MM.1S (cell line): ENCODE measurements at regions not wholly inside any gene's neighbourhood (a gene's known extent, or its start where the extent isn't known, plus 50 kb on each side); places are given as distances from the start of the nearest gene placed in this dataset.
"Not testable (repeated sequence)": the region's sequence is repeated elsewhere in the genome, so short reads cannot be mapped to it uniquely, and the experiment has no call there.

Source experiments
- DNase-seq: peaks from one replicate; pipeline ENCODE4 v3.0.0-alpha.2; 2015
- H2AFZ ChIP-seq: fragments of 300-600 bp; sonication (generic); 2 replicates; pipeline ENCODE4 v1.6.0; 2016; ENCODE audit warnings: antibody characterized with exemption, low read length
- H3F3A ChIP-seq: fragments of 300-600 bp; sonication (generic); 2 replicates; pipeline ENCODE4 v1.6.1; 2016; ENCODE audit warnings: mild to moderate bottlenecking, antibody characterized with exemption, low read length, moderate library complexity, mixed read lengths; ENCODE audit not compliant: insufficient read depth
- H3K27ac ChIP-seq: fragments of 300-600 bp; sonication (generic); 2 replicates; pipeline ENCODE4 v1.5.1; 2016; ENCODE audit warnings: mild to moderate bottlenecking, low read length
- H3K27me3 ChIP-seq: fragments of 300-600 bp; sonication (generic); replicated peaks from 2 replicates; pipeline ENCODE4 v1.6.0; 2016; ENCODE audit warnings: low read length; ENCODE audit not compliant: insufficient read depth
- H3K36me3 ChIP-seq: fragments of 300-600 bp; sonication (generic); replicated peaks from 2 replicates; pipeline ENCODE4 v1.6.1; 2016; ENCODE audit warnings: mild to moderate bottlenecking, low read length, mixed read lengths; ENCODE audit not compliant: insufficient read depth
- H3K4me1 ChIP-seq: fragments of 300-600 bp; sonication (generic); 2 replicates; pipeline ENCODE4 v1.6.1; 2016; ENCODE audit warnings: low read length, mixed read lengths
- H3K4me2 ChIP-seq: fragments of 300-600 bp; sonication (generic); 2 replicates; pipeline ENCODE4 v1.6.0; 2016; ENCODE audit warnings: low read depth, low read length
- H3K4me3 ChIP-seq: fragments of 300-600 bp; sonication (generic); 2 replicates; pipeline ENCODE4 v1.5.1; 2016; ENCODE audit warnings: low read length, mixed read lengths
- H3K79me2 ChIP-seq: fragments of 300-600 bp; sonication (generic); 2 replicates; pipeline ENCODE4 v1.6.1; 2016; ENCODE audit warnings: mixed run types, low read length, mixed read lengths
- H3K9ac ChIP-seq: fragments of 300-600 bp; sonication (generic); 2 replicates; pipeline ENCODE4 v1.6.1; 2016; ENCODE audit warnings: low read length, mixed read lengths
- H3K9me2 ChIP-seq: fragments of 300-600 bp; sonication (generic); replicated peaks from 2 replicates; pipeline ENCODE4 v1.6.1; 2016; ENCODE audit warnings: mild to moderate bottlenecking, low read length, mixed read lengths; ENCODE audit not compliant: insufficient read depth
- H3K9me3 ChIP-seq: fragments of 300-600 bp; sonication (generic); replicated peaks from 2 replicates; pipeline ENCODE4 v1.6.1; 2016; ENCODE audit warnings: mild to moderate bottlenecking, low read length, mixed read lengths; ENCODE audit not compliant: insufficient read depth
- H4K20me1 ChIP-seq: fragments of 300-600 bp; sonication (generic); 2 replicates; pipeline ENCODE4 v1.6.1; 2016; ENCODE audit warnings: mild to moderate bottlenecking, low read length, moderate library complexity, mixed read lengths; ENCODE audit not compliant: insufficient read depth
- CTCF ChIP-seq: fragments of 300-600 bp; sonication (generic); IDR thresholded peaks from 2 replicates; pipeline ENCODE4 v1.5.1; 2016; ENCODE audit warnings: antibody characterized with exemption, low read length, mixed read lengths
- EZH2 ChIP-seq: fragments of 300-600 bp; sonication (generic); optimal IDR thresholded peaks from 2 replicates; pipeline ENCODE3; 2017; ENCODE audit warnings: low read depth, mild to moderate bottlenecking, antibody characterized with exemption, low read length, mixed read lengths
- EZH2phosphoT487 ChIP-seq: fragments of 300-600 bp; sonication (generic); IDR thresholded peaks from 2 replicates; pipeline ENCODE4 v1.6.1; 2018; ENCODE audit warnings: antibody characterized with exemption, low read length

- no peak overlapping the region for H3K27ac ChIP-seq
- DNase-seq: peak; percentile 11
- no peaks in the 10 kb centered on the region for H3F3A ChIP-seq
- H3K9me2 ChIP-seq: no peaks in the 10 kb centered on the region
- H3K9ac ChIP-seq: no peak overlapping the region
- no peaks in the 10 kb centered on the region for H3K4me1 ChIP-seq
- no peaks in the 10 kb centered on the region for H3K79me2 ChIP-seq
- no peaks in the 10 kb centered on the region for H3K36me3 ChIP-seq
- H3K27me3 ChIP-seq: no peaks in the 10 kb centered on the region
- H3K9me3 ChIP-seq: no peaks in the 10 kb centered on the region
- no peak overlapping the region for H2AFZ ChIP-seq
- no peak overlapping the region for H3K4me3 ChIP-seq
- no peak for TF ChIP-seq EZH2phosphoT487
- no peak for TF ChIP-seq CTCF
- no peak for TF ChIP-seq EZH2
- H4K20me1 ChIP-seq: no peaks in the 10 kb centered on the region
- no peak overlapping the region for H3K4me2 ChIP-seq
Measured at GRCh38 chr10:33871061-33871956, 536.8 kb upstream of the NRP1 start.

GRCh38 chr10:33869481-33869880 is 535.0 kb upstream of the NRP1 start:
- H3K9me2 ChIP-seq: no peaks in the 10 kb centered on the region
- no peaks in the 10 kb centered on the region for H3K4me1 ChIP-seq
- no peak overlapping the region for H3K4me2 ChIP-seq
- H3K27me3 ChIP-seq: no peaks in the 10 kb centered on the region
- no peaks in the 10 kb centered on the region for H3F3A ChIP-seq
- no peak overlapping the region for H3K4me3 ChIP-seq
- DNase-seq: no peak
- H4K20me1 ChIP-seq: no peaks in the 10 kb centered on the region
- H3K36me3 ChIP-seq: no peaks in the 10 kb centered on the region
- H3K79me2 ChIP-seq: no peaks in the 10 kb centered on the region
- no peak overlapping the region for H3K9ac ChIP-seq
- H2AFZ ChIP-seq: no peak overlapping the region
- H3K9me3 ChIP-seq: no peaks in the 10 kb centered on the region
- H3K27ac ChIP-seq: no peak overlapping the region
- TF ChIP-seq EZH2phosphoT487: no peak
- no peak for TF ChIP-seq EZH2
- no peak for TF ChIP-seq CTCF

- H3K79me2 ChIP-seq: no peaks in the 10 kb centered on the region
- H3K4me2 ChIP-seq: no peak overlapping the region
- H3K27me3 ChIP-seq: no peaks in the 10 kb centered on the region
- no peaks in the 10 kb centered on the region for H3K9me3 ChIP-seq
- H3K4me3 ChIP-seq: no peak overlapping the region
- no peak overlapping the region for H3K27ac ChIP-seq
- no peaks in the 10 kb centered on the region for H3K4me1 ChIP-seq
- no peaks in the 10 kb centered on the region for H3F3A ChIP-seq
- H2AFZ ChIP-seq: no peak overlapping the region
- TF ChIP-seq EZH2: no peak
- TF ChIP-seq EZH2phosphoT487: no peak
- no peak for TF ChIP-seq CTCF
- H3K9me2 ChIP-seq: no peaks in the 10 kb centered on the region
- no peak for DNase-seq
- no peaks in the 10 kb centered on the region for H3K36me3 ChIP-seq
- H4K20me1 ChIP-seq: no peaks in the 10 kb centered on the region
- no peak overlapping the region for H3K9ac ChIP-seq
Measured at GRCh38 chr10:33869028-33869427, 534.6 kb upstream of the NRP1 start.

GRCh38 chr10:33867199-33867789 is 532.8 kb upstream of the NRP1 start:
- H3F3A ChIP-seq, H3K9me2 ChIP-seq, H3K4me2 ChIP-seq, H2AFZ ChIP-seq, H3K27ac ChIP-seq, H3K36me3 ChIP-seq, H3K79me2 ChIP-seq, DNase-seq, H3K4me1 ChIP-seq, H3K27me3 ChIP-seq, H3K9me3 ChIP-seq, H4K20me1 ChIP-seq, H3K4me3 ChIP-seq, H3K9ac ChIP-seq: not testable (repeated sequence)
